Loucy (cell line): ENCODE measurements at regions not wholly inside any gene's neighbourhood (a gene's known extent, or its start where the extent isn't known, plus 50 kb on each side); places are given as distances from the start of the nearest gene placed in this dataset.

Source experiments
- EZH2phosphoT487 ChIP-seq: fragments of 200-600 bp; IDR thresholded peaks from 2 replicates; pipeline ENCODE4 v1.6.1; 2018; ENCODE audit warnings: antibody characterized with exemption, mild to moderate bottlenecking, moderate library complexity, borderline replicate concordance
- TF ChIP-seq, protein P1 (sequence below): fragments of 200-600 bp; sonication (generic); conservative IDR thresholded peaks from 2 replicates; pipeline ENCODE4 v1.5.1; 2014; ENCODE audit warnings: mild to moderate bottlenecking, antibody characterized with exemption, low read length

GRCh38 chr4:81609844-81610243 is 138.1 kb upstream of the RASGEF1B start:
- TF ChIP-seq, protein P1, sequence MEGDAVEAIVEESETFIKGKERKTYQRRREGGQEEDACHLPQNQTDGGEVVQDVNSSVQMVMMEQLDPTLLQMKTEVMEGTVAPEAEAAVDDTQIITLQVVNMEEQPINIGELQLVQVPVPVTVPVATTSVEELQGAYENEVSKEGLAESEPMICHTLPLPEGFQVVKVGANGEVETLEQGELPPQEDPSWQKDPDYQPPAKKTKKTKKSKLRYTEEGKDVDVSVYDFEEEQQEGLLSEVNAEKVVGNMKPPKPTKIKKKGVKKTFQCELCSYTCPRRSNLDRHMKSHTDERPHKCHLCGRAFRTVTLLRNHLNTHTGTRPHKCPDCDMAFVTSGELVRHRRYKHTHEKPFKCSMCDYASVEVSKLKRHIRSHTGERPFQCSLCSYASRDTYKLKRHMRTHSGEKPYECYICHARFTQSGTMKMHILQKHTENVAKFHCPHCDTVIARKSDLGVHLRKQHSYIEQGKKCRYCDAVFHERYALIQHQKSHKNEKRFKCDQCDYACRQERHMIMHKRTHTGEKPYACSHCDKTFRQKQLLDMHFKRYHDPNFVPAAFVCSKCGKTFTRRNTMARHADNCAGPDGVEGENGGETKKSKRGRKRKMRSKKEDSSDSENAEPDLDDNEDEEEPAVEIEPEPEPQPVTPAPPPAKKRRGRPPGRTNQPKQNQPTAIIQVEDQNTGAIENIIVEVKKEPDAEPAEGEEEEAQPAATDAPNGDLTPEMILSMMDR: no peak
- TF ChIP-seq EZH2phosphoT487: no peak
